ENCODE measurements at regions not wholly inside any gene's neighbourhood (a gene's known extent, or its start where the extent isn't known, plus 50 kb on each side); places are given as distances from the start of the nearest gene placed in this dataset.

DNA sequence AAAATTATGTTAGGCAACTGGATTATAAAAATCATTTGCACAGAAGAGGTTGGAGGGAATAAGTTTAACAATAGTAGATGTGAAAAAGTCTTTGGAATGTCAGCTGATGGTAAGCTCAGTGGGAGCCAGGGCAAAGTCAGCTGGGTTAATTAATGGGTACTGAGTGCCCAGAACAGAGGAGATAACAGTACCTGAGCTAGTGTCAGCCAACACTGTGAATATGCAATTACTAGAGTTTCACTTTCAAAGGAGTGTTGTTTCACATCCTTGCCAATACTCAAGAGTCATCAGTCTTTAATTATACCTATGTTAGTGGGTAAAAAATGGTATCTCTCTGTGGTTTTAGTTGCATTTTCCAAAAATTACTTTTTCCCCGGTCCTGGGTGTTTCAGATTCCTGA lies 135.1 kb downstream of the KIF4B start:
- TF ChIP-seq POLR2A (IDR thresholded peaks at IDR 0.05; ENCODE audit: borderline replicate concordance, extremely low read depth, insufficient read depth, insufficient read length) (no peak), RAD21 (IDR thresholded peaks at IDR 0.05; ENCODE audit: low read depth) (no peak), YY1 (IDR thresholded peaks at IDR 0.05; ENCODE audit: extremely low read depth, insufficient replicate concordance, low read depth, low read length) (no peak), TCF7L2 (IDR thresholded peaks at IDR 0.05; ENCODE audit: borderline replicate concordance, extremely low read depth, insufficient read depth, insufficient read length) (no peak)
- TF ChIP-seq, protein P1, sequence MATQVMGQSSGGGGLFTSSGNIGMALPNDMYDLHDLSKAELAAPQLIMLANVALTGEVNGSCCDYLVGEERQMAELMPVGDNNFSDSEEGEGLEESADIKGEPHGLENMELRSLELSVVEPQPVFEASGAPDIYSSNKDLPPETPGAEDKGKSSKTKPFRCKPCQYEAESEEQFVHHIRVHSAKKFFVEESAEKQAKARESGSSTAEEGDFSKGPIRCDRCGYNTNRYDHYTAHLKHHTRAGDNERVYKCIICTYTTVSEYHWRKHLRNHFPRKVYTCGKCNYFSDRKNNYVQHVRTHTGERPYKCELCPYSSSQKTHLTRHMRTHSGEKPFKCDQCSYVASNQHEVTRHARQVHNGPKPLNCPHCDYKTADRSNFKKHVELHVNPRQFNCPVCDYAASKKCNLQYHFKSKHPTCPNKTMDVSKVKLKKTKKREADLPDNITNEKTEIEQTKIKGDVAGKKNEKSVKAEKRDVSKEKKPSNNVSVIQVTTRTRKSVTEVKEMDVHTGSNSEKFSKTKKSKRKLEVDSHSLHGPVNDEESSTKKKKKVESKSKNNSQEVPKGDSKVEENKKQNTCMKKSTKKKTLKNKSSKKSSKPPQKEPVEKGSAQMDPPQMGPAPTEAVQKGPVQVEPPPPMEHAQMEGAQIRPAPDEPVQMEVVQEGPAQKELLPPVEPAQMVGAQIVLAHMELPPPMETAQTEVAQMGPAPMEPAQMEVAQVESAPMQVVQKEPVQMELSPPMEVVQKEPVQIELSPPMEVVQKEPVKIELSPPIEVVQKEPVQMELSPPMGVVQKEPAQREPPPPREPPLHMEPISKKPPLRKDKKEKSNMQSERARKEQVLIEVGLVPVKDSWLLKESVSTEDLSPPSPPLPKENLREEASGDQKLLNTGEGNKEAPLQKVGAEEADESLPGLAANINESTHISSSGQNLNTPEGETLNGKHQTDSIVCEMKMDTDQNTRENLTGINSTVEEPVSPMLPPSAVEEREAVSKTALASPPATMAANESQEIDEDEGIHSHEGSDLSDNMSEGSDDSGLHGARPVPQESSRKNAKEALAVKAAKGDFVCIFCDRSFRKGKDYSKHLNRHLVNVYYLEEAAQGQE (IDR thresholded peaks at IDR 0.05; ENCODE audit: low read depth): no peak
- TF ChIP-seq, protein P2, sequence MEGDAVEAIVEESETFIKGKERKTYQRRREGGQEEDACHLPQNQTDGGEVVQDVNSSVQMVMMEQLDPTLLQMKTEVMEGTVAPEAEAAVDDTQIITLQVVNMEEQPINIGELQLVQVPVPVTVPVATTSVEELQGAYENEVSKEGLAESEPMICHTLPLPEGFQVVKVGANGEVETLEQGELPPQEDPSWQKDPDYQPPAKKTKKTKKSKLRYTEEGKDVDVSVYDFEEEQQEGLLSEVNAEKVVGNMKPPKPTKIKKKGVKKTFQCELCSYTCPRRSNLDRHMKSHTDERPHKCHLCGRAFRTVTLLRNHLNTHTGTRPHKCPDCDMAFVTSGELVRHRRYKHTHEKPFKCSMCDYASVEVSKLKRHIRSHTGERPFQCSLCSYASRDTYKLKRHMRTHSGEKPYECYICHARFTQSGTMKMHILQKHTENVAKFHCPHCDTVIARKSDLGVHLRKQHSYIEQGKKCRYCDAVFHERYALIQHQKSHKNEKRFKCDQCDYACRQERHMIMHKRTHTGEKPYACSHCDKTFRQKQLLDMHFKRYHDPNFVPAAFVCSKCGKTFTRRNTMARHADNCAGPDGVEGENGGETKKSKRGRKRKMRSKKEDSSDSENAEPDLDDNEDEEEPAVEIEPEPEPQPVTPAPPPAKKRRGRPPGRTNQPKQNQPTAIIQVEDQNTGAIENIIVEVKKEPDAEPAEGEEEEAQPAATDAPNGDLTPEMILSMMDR (IDR thresholded peaks at IDR 0.05 in 2 of 3, conservative IDR thresholded peaks at IDR 0.05 in 1 of 3; ENCODE audit: borderline replicate concordance in 1 of 3, insufficient read depth in 1 of 3, low read depth in 2 of 3, low read length in 2 of 3): no peak
